ENCODE measurements at regions not wholly inside any gene's neighbourhood (a gene's known extent, or its start where the extent isn't known, plus 50 kb on each side); places are given as distances from the start of the nearest gene placed in this dataset.

GRCh38 chrX:22325096-22325495 lies 52.4 kb downstream of the CBLL2 start:
- no peak for DNase-seq

- DNase-seq: no peak
Measured at GRCh38 chrX:22329783-22330182, 57.1 kb downstream of the CBLL2 start.

- DNase-seq: no peak
Measured at GRCh38 chrX:22338740-22339139, 66.0 kb downstream of the CBLL2 start.

GRCh38 chrX:22339459-22339858 lies 66.7 kb downstream of the CBLL2 start:
- no peak for DNase-seq

GRCh38 chrX:22340022-22340616 lies 67.4 kb downstream of the CBLL2 start:
- no peak for DNase-seq

- no peak for DNase-seq
Measured at GRCh38 chrX:22343192-22343591, 70.5 kb downstream of the CBLL2 start.

- DNase-seq: no peak
Measured at GRCh38 chrX:22345884-22346283, 73.2 kb downstream of the CBLL2 start.

GRCh38 chrX:22347491-22347890 lies 74.8 kb downstream of the CBLL2 start:
- no peak for DNase-seq

GRCh38 chrX:22349116-22349515 lies 76.4 kb downstream of the CBLL2 start:
- no peak for DNase-seq

- no peak for DNase-seq
Measured at GRCh38 chrX:22351076-22351475, 78.4 kb downstream of the CBLL2 start.

GRCh38 chrX:22351966-22352365 lies 79.3 kb downstream of the CBLL2 start:
- no peak for DNase-seq

GRCh38 chrX:22357621-22358020 lies 84.9 kb downstream of the CBLL2 start:
- DNase-seq: no peak

GRCh38 chrX:22360129-22360528 lies 87.4 kb downstream of the CBLL2 start:
- DNase-seq: no peak

- DNase-seq: no peak
Measured at GRCh38 chrX:22365460-22365859, 92.7 kb downstream of the CBLL2 start.

- DNase-seq: no peak
Measured at GRCh38 chrX:22366166-22366702, 93.5 kb downstream of the CBLL2 start.

- no peak for DNase-seq
Measured at GRCh38 chrX:22366906-22367305, 94.2 kb downstream of the CBLL2 start.

GRCh38 chrX:22373094-22373493 lies 100.4 kb downstream of the CBLL2 start:
- DNase-seq: no peak

- DNase-seq: no peak
Measured at GRCh38 chrX:22373766-22374165, 101.1 kb downstream of the CBLL2 start.

GRCh38 chrX:22376369-22376768 lies 103.7 kb downstream of the CBLL2 start:
- no peak for DNase-seq

- DNase-seq: no peak
Measured at GRCh38 chrX:22378296-22378695, 105.6 kb downstream of the CBLL2 start.

- no peak for DNase-seq
Measured at GRCh38 chrX:22383988-22384387, 111.3 kb downstream of the CBLL2 start.

GRCh38 chrX:22389556-22390179 lies 117.0 kb downstream of the CBLL2 start:
- no peak for DNase-seq

- no peak for DNase-seq
Measured at GRCh38 chrX:22392133-22392948, 119.6 kb downstream of the CBLL2 start.

GRCh38 chrX:22395372-22395771 lies 122.7 kb downstream of the CBLL2 start:
- no peak for DNase-seq
